H1 (cell line): ENCODE measurements at regions not wholly inside any gene's neighbourhood (a gene's known extent, or its start where the extent isn't known, plus 50 kb on each side); places are given as distances from the start of the nearest gene placed in this dataset.
"Not testable (repeated sequence)": the region's sequence is repeated elsewhere in the genome, so short reads cannot be mapped to it uniquely, and the experiment has no call there.

ENCODE experiments used
- CTCF ChIA-PET: fragments of 300-600 bp; sonication (Branson Sonifier 250); formaldehyde crosslinking; loops from one replicate; lab custom pipeline; 2021; ENCODE audit not compliant: partially characterized antibody; lab: Charles Lee
- POLR2A ChIA-PET: fragments of 300-600 bp; sonication (Branson Sonifier 250); formaldehyde crosslinking; loops from one replicate; lab custom pipeline; 2021; ENCODE audit warnings: inconsistent platforms; ENCODE audit not compliant: partially characterized antibody; lab: Charles Lee
- DNase-seq, 2 experiments: peaks; one replicate each; pipeline versions ENCODE4 v3.0.0 to v3.0.0-alpha.2; 2010 to 2022; ENCODE audit warnings: low spot score in 2 of 2, low read depth in 1 of 2, mixed read lengths in 1 of 2
- FAIRE-seq: peaks from 2 replicates; lab custom pipeline; 2011; peaks lifted over from hg19 to GRCh38; lab: Jason Lieb, UNC
- H2AFZ ChIP-seq: 2 replicates; pipeline ENCODE4 v1.8.1; 2012; ENCODE audit warnings: low read length, inconsistent platforms
- H2AK5ac ChIP-seq: 2 replicates; pipeline ENCODE4 v1.6.1; 2013; ENCODE audit warnings: low read depth, low read length
- H2BK120ac ChIP-seq: replicated peaks from 2 replicates; pipeline ENCODE3; 2013; ENCODE audit warnings: low read depth, low read length, inconsistent platforms
- H2BK12ac ChIP-seq: 2 replicates; pipeline ENCODE4 v1.6.1; 2013; ENCODE audit warnings: low read depth, low read length
- H2BK15ac ChIP-seq: 2 replicates; pipeline ENCODE4 v1.6.1; 2013; ENCODE audit warnings: low read length
- H2BK20ac ChIP-seq: 2 replicates; pipeline ENCODE4 v1.6.1; 2013; ENCODE audit warnings: low read length
- H2BK5ac ChIP-seq: 2 replicates; pipeline ENCODE4 v1.6.1; 2013; ENCODE audit warnings: low read depth, low read length
- H3K14ac ChIP-seq: 2 replicates; pipeline ENCODE4 v1.6.1; 2013; ENCODE audit warnings: inconsistent platforms; ENCODE audit not compliant: insufficient read length
- H3K18ac ChIP-seq: 2 replicates; pipeline ENCODE4 v1.6.1; 2013; ENCODE audit warnings: low read length; ENCODE audit errors: extremely low read depth
- H3K23ac ChIP-seq: 2 replicates; pipeline ENCODE4 v1.6.1; 2013; ENCODE audit warnings: inconsistent platforms; ENCODE audit not compliant: insufficient read length
- H3K23me2 ChIP-seq: 2 replicates; pipeline ENCODE4 v1.6.1; 2013; ENCODE audit warnings: low read depth, low read length
- H3K27ac ChIP-seq: 2 replicates; pipeline ENCODE4 v1.6.1; 2011; ENCODE audit warnings: low read depth, low read length, inconsistent platforms
- H3K27me3 ChIP-seq, 4 experiments: replicated peaks in 1 of 4; 1 replicate in 1 of 4; 2 replicates in 3 of 4; pipeline versions ENCODE4 v1.6.1 to v1.8.1; 2011 to 2013; ENCODE audit warnings: low read length in 3 of 4, mild to moderate bottlenecking in 3 of 4, inconsistent platforms in 2 of 4, mixed read lengths in 2 of 4, moderate library complexity in 1 of 4; ENCODE audit not compliant: control insufficient read depth in 3 of 4, insufficient read depth in 3 of 4; ENCODE audit errors: extremely low read depth in 1 of 4
- H3K36me3 ChIP-seq, 4 experiments: 2 replicates each; pipeline versions ENCODE4 v1.6.1 to v1.8.1; 2011 to 2013; ENCODE audit warnings: mild to moderate bottlenecking in 4 of 4, low read length in 3 of 4, moderate library complexity in 2 of 4, control low read depth in 1 of 4, inconsistent platforms in 1 of 4; ENCODE audit not compliant: insufficient read depth in 4 of 4, control insufficient read depth in 2 of 4
- H3K4ac ChIP-seq: replicated peaks from 2 replicates; pipeline ENCODE3; 2013; ENCODE audit warnings: low read length, low read depth, mixed read lengths, inconsistent platforms; ENCODE audit not compliant: insufficient read length
- H3K4me1 ChIP-seq, 4 experiments: replicated peaks in 1 of 4; 1 replicate in 1 of 4; 2 replicates in 3 of 4; pipeline versions ENCODE4 v1.6.1 to v1.8.1; 2011 to 2013; ENCODE audit warnings: low read length in 3 of 4, inconsistent platforms in 2 of 4, mixed read lengths in 1 of 4; ENCODE audit not compliant: insufficient read depth in 4 of 4, control insufficient read depth in 3 of 4
- H3K4me2 ChIP-seq, 2 experiments: 2 replicates each; pipeline versions ENCODE4 v1.6.1 to v1.8.1; 2011 to 2013; ENCODE audit warnings: low read depth in 2 of 2, low read length in 2 of 2, control low read depth in 1 of 2, inconsistent platforms in 1 of 2, mild to moderate bottlenecking in 1 of 2; ENCODE audit not compliant: insufficient read depth in 1 of 2
- H3K4me3 ChIP-seq, 4 experiments: fragments of 200-600, 300-600 bp in 1 of 4; sonication (generic), shearing (Covaris generic), sonication (Bioruptor Twin) in 1 of 4; 2 replicates each; pipeline versions ENCODE4 v1.5.1 to v1.8.1; 2011 to 2016; ENCODE audit warnings: low read length in 4 of 4, low read depth in 3 of 4, control low read depth in 2 of 4, inconsistent platforms in 2 of 4, mild to moderate bottlenecking in 2 of 4, mixed read lengths in 1 of 4, moderate library complexity in 1 of 4; ENCODE audit not compliant: insufficient read depth in 2 of 4; ENCODE audit errors: extremely low read depth in 1 of 4
- H3K56ac ChIP-seq: replicated peaks from 2 replicates; pipeline ENCODE3; 2013; ENCODE audit warnings: low read depth, mild to moderate bottlenecking, mixed read lengths, low read length, inconsistent platforms; ENCODE audit not compliant: insufficient read length
- H3K79me1 ChIP-seq: 2 replicates; pipeline ENCODE4 v1.6.1; 2013; ENCODE audit warnings: low read depth, low read length, control low read depth
- H3K79me2 ChIP-seq, 2 experiments: 2 replicates each; pipeline versions ENCODE4 v1.6.1 to v1.8.1; 2012 to 2013; ENCODE audit warnings: low read length in 2 of 2, mild to moderate bottlenecking in 2 of 2, inconsistent platforms in 1 of 2; ENCODE audit not compliant: insufficient read depth in 2 of 2, control insufficient read depth in 1 of 2
- H3K9ac ChIP-seq, 4 experiments: replicated peaks in 1 of 4; 1 replicate in 1 of 4; 2 replicates in 3 of 4; pipeline versions ENCODE4 v1.6.1 to v1.8.1; 2011 to 2013; ENCODE audit warnings: low read depth in 3 of 4, low read length in 3 of 4, control low read depth in 2 of 4, mild to moderate bottlenecking in 2 of 4, moderate library complexity in 2 of 4, inconsistent platforms in 1 of 4; ENCODE audit errors: extremely low read depth in 1 of 4
- H3K9me3 ChIP-seq, 2 experiments: 2 replicates each; pipeline versions ENCODE4 v1.6.1 to v1.8.1; 2012 to 2013; ENCODE audit warnings: mild to moderate bottlenecking in 2 of 2, moderate library complexity in 2 of 2, control low read depth in 1 of 2, inconsistent platforms in 1 of 2, low read depth in 1 of 2, low read length in 1 of 2, mixed read lengths in 1 of 2; ENCODE audit not compliant: insufficient read depth in 2 of 2
- H4K20me1 ChIP-seq, 2 experiments: replicated peaks in 1 of 2; 2 replicates each; pipeline versions ENCODE3 to v1.8.1; 2011 to 2013; ENCODE audit warnings: inconsistent platforms in 2 of 2, low read length in 2 of 2, mild to moderate bottlenecking in 1 of 2; ENCODE audit not compliant: insufficient read depth in 2 of 2, control insufficient read depth in 1 of 2
- H4K5ac ChIP-seq: 2 replicates; pipeline ENCODE4 v1.6.1; 2013; ENCODE audit warnings: low read length, low read depth, mixed read lengths, inconsistent platforms; ENCODE audit not compliant: insufficient read length
- H4K8ac ChIP-seq: 2 replicates; pipeline ENCODE4 v1.8.0; 2013; ENCODE audit warnings: mild to moderate bottlenecking, moderate library complexity, low read length, inconsistent platforms; ENCODE audit not compliant: insufficient read depth; ENCODE audit errors: extremely low read depth
- H4K91ac ChIP-seq: replicated peaks from 2 replicates; pipeline ENCODE3; 2013; ENCODE audit warnings: low read length, mixed read lengths, inconsistent platforms; ENCODE audit not compliant: insufficient read length
- GABPA ChIP-seq: IDR thresholded peaks from 2 replicates; pipeline ENCODE4 v1.6.1; 2011; ENCODE audit warnings: mild to moderate bottlenecking, low read length, moderate library complexity, borderline replicate concordance; ENCODE audit not compliant: insufficient read depth
- SP1 ChIP-seq: IDR thresholded peaks from 2 replicates; pipeline ENCODE4 v1.6.1; 2011; ENCODE audit warnings: low read depth, low read length
- WGBS, 2 experiments: shearing (Covaris generic) in 1 of 2; methylation state at CpG; one replicate each; pipeline versions ENCODE4 v1.1.6 to v1.1.7; 2013 to 2015; ENCODE audit warnings: low lambda C conversion rate in 2 of 2, mixed read lengths in 2 of 2, inconsistent platforms in 1 of 2, low coverage in 1 of 2, missing lambda C conversion rate in 1 of 2; ENCODE audit not compliant: insufficient replicate concordance in 2 of 2, insufficient coverage in 1 of 2, insufficient read length in 1 of 2; ENCODE audit errors: extremely low coverage in 1 of 2, missing lambda C conversion rate in 1 of 2; 5-methylcytosine and 5-hydroxymethylcytosine counted together

GRCh38 chr3:36635731-36636130 is 128.6 kb downstream of the DCLK3 start:
- Histone ChIP-seq H4K5ac (no peak overlapping the region), H3K9ac (no peak overlapping the region), H3K79me1 (no peaks in the 10 kb centered on the region), H2BK12ac (no peak overlapping the region), H2BK20ac (no peak overlapping the region), H2AK5ac (no peak overlapping the region), H3K4me2 (no peak overlapping the region), H3K36me3 (no peaks in the 10 kb centered on the region)
- CTCF ChIA-PET, result interaction anchor here (1.0 to 1.1 kb wide), 2 partner anchors 18 to 59 kb away, joined by 3 read pairs; no protein-coding TSS in a partner anchor
- TF ChIP-seq GABPA, result no peak
- no peak for TF ChIP-seq SP1
- TF ChIP-seq, all 59 proteins: peak for 0
- Histone ChIP-seq H4K8ac (no peak overlapping the region), H3K18ac (no peak overlapping the region), H3K23me2 (no peaks in the 10 kb centered on the region), H3K14ac (no peak overlapping the region), H2AFZ (no peak overlapping the region), H3K56ac (no peak overlapping the region), H3K79me2 (no peaks in the 10 kb centered on the region), H3K27me3 (no peaks in the 10 kb centered on the region; a peak in 1 of 7 replicates), H3K27ac (no peak overlapping the region), H4K91ac (no peak overlapping the region), H2BK15ac (no peak overlapping the region), H3K4me1 (no peaks in the 10 kb centered on the region), H3K9me3 (no peaks in the 10 kb centered on the region), H2BK5ac (no peak overlapping the region), H3K4ac (no peak overlapping the region), H3K4me3 (no peak overlapping the region), H4K20me1 (no peaks in the 10 kb centered on the region), H3K23ac (no peak overlapping the region), H2BK120ac (no peak overlapping the region)
- FAIRE-seq (no peak), DNase-seq (no peak)
- WGBS, 2 experiments, result 90% methylated on average over 1 of the region's 1 CpG; no CpG with 5 or more reads in 1 of the 2 experiments
- POLR2A ChIA-PET, result no interaction called here

GRCh38 chr3:36633897-36634296 is 130.5 kb downstream of the DCLK3 start:
- H2AFZ ChIP-seq, H2AK5ac ChIP-seq, H3K27me3 ChIP-seq, POLR2A ChIA-PET, H3K36me3 ChIP-seq, H2BK12ac ChIP-seq, H3K14ac ChIP-seq, H2BK20ac ChIP-seq, H4K8ac ChIP-seq, H4K91ac ChIP-seq, DNase-seq, H3K27ac ChIP-seq, H2BK15ac ChIP-seq, H3K18ac ChIP-seq, CTCF ChIA-PET, H2BK120ac ChIP-seq, H3K79me2 ChIP-seq, H3K23me2 ChIP-seq, H3K56ac ChIP-seq, FAIRE-seq, H3K79me1 ChIP-seq, H4K5ac ChIP-seq, H3K4me1 ChIP-seq, H3K4me3 ChIP-seq, H3K4ac ChIP-seq, H3K23ac ChIP-seq, H2BK5ac ChIP-seq, H3K9me3 ChIP-seq, H4K20me1 ChIP-seq, H3K9ac ChIP-seq, H3K4me2 ChIP-seq: not testable (repeated sequence)
- 80% methylated on average over 1 of the region's 39 CpGs; no CpG with 5 or more reads in 1 of the 2 experiments for WGBS, 2 experiments
